C4-2B (cell line): ENCODE measurements at regions not wholly inside any gene's neighbourhood (a gene's known extent, or its start where the extent isn't known, plus 50 kb on each side); places are given as distances from the start of the nearest gene placed in this dataset.

Experiments
- CTCF ChIP-seq: fragments of 450-650 bp; conservative IDR thresholded peaks from 2 replicates; pipeline ENCODE4 v1.5.1; 2017; ENCODE audit warnings: mild to moderate bottlenecking
- ZFX ChIP-seq: fragments of 450-650 bp; IDR thresholded peaks from 2 replicates; pipeline ENCODE4 v1.6.1; 2017

- TF ChIP-seq CTCF (no peak), ZFX (no peak)
These were observed 152.9 kb upstream of the MID1 start for GRCh38 chrX:10773318-10773717.
